Stimulated activated CD4-positive, alpha-beta T cell treated with anti-CD3 and anti-CD28 coated beads, Interleukin-4, amount 100 ng/mL, for 24 hours (primary cell): ENCODE measurements at regions not wholly inside any gene's neighbourhood (a gene's known extent, or its start where the extent isn't known, plus 50 kb on each side); places are given as distances from the start of the nearest gene placed in this dataset.

Experiments used
- DNase-seq: peaks from one replicate; pipeline ENCODE4 v3.0.0-alpha.2; 2020

DNA sequence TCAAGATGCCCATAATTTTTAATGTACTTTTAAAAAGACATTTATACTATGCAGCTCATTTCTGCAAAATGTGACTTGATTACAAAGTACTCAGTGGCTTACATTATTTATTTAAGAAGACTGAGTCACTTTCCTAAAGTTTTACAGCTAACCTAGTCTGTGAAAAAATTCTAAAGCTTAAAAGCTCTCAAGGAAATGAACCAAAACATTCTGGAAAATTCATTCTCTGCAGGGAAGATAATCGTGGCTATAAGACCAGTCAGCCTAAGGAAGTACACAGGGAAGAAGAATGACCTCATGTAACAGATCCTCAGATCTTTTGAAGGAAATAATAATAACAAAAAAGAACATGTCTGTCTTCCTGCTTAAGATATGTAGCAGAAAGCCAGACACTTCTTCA, 232.1 kb upstream of the STK17B start:
- DNase-seq, result no peak

GRCh38 chr2:196404276-196404675, 232.9 kb upstream of the STK17B start:
- DNase-seq, result no peak

- no peak for DNase-seq
Measured at GRCh38 chr2:196407675-196408264, 231.7 kb upstream of the CCDC150 start.

DNA sequence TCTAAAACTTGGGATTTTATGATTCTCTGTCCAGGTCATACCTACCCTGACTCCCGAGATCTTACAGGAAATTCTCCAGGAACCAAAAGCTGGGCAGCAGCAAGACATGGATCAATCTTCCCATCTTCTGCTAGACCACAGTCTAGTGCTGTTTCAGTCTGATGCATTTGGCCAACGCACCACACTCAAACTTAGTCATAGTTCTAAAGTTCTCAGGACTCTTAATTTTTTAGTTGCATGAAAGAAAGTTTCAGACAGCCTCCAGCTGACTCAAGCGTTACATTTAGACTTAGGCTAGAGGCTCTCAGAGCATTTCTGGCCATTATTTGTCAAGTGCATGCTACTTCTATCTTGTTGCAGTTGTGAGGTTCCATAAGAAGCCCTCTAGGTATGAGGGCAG, 230.1 kb upstream of the CCDC150 start:
- no peak for DNase-seq

DNA sequence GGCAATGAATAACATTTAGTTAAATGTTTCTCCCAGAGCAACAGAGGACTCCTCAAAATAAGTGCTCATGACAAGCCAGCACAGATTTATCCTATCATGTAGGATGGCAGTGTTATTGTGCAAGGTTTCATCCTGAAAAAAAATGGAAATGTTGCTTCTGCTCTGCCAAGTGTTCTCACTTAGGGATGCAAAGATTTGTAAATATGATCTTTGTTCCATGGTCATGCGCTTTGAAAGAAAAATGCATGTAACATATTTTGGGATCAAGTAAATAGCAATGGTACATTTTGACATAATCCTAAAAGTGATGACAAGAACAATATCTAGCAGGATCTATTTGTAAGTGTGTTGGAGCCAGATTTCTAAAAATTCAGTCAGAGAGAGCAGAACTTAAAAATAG, 229.5 kb upstream of the CCDC150 start:
- no peak for DNase-seq

DNA sequence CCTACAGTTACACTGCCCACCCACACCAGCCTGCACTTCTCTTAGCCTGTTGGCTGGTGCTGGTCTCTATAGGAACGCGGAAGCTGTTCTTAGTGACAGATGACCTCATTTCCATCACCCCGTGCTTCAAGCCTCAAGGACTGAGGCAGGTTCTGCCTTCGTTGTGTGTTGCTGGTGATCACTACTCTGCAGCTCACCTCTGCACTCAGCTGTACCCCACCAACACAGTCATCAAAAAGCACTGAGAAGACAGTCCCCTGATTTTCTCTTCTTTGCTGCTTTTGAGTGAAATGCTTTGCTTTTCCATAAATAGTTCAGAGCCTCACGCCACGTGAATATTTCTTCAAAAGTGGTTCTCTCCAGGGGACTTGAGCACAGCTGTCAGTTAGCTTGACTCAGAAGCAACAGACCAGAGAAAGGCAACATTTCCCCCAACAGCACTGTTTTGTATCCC, 225.7 kb upstream of the CCDC150 start:
- DNase-seq, result no peak

GRCh38 chr2:196415384-196415783, 224.1 kb upstream of the CCDC150 start:
- no peak for DNase-seq

- no peak for DNase-seq
Measured at GRCh38 chr2:196420143-196420542, 219.4 kb upstream of the CCDC150 start.

- DNase-seq, result no peak
Measured at GRCh38 chr2:196421880-196422279, 217.6 kb upstream of the CCDC150 start.

DNA sequence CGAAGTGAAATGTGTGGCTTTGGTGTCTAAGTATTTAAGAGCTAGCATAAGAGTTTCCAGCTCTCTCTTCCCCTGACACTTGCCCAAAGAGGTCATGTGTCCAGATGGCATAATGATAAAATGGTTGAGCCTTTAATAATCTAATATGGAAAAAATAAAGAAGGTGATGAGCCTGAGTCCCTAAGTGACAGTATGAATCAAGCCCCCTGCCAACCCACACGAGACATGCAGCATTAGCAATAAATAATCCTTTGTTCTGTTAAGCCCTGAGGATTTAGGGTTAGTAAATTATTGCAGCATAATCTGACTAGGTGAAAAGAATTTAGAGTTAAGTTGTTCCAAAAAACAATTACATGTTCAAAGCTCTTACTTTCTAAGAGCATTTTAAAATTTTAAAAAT, 217.2 kb upstream of the CCDC150 start:
- DNase-seq, result no peak

GRCh38 chr2:196426122-196426521, 213.4 kb upstream of the CCDC150 start:
- no peak for DNase-seq

GRCh38 chr2:196427986-196428634, 211.4 kb upstream of the CCDC150 start:
- no peak for DNase-seq

DNA sequence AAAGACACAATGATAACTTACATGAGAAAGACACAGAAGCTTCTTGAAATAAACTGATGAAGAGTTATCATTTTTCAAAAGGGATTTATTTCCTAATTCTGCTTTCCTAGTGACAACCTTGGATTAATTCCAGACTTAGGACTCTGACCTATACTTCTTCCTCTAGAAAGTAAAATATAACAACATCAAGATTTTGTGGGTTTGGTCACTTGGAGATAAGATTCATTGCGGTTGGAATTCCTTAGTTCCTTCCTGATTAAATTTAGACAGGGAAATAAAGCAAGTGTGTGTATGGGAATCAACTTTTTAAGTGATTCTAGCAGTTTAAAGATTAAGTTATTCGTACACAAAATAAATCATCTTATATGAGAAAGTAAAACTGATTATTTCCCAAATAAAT, 208.4 kb upstream of the CCDC150 start:
- DNase-seq, result no peak

GRCh38 chr2:196431957-196432356, 207.6 kb upstream of the CCDC150 start:
- DNase-seq, result no peak

DNA sequence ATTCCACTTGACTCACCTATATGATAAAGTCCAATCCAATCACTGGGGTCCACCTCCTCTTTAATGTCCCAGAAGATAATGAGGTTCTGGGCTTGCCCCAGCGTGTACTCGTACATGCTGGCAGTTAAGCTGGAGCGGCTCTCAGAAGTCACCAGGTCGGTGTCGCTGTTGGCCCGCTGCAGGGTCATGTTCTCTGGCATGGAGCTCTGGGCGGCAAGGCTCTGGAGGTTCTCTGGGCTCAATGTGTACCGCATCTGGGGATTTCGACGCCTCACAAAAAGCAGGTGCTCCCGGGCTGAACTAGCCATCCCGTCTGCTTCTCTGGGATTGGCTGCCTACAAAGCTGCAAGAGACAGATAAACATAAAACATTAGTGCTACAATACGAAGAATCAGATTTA, 206.4 kb upstream of the CCDC150 start:
- no peak for DNase-seq

GRCh38 chr2:196434217-196434616, 205.3 kb upstream of the CCDC150 start:
- no peak for DNase-seq

DNA sequence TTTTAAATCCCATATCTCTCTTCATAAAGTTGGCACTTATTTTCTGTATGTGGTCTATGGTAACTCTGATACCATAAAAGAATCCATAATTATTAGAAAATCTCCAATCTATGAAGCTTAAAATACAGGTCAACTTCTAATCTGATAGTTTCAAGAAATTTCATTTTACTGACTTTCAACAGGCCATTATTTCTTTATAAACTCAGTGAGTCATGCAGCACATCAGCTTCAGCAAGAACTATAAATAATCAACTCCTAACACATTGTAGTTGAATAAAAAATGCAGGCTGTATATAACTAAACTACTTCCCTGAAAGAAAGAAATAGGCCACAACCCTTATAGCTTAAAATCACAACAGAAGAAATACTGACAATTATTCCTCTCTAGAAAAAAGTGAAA, 204.3 kb upstream of the CCDC150 start:
- DNase-seq, result no peak

- DNase-seq, result no peak
Measured at GRCh38 chr2:196437626-196438025, 201.9 kb upstream of the CCDC150 start.

- DNase-seq, result no peak
Measured at GRCh38 chr2:196439760-196440159, 199.8 kb upstream of the CCDC150 start.

GRCh38 chr2:196440413-196440812, 199.1 kb upstream of the CCDC150 start:
- DNase-seq, result no peak

- DNase-seq, result no peak
Measured at GRCh38 chr2:196441527-196441926, 198.0 kb upstream of the CCDC150 start.

- DNase-seq, result no peak
Measured at GRCh38 chr2:196442211-196442610, 197.3 kb upstream of the CCDC150 start.

DNA sequence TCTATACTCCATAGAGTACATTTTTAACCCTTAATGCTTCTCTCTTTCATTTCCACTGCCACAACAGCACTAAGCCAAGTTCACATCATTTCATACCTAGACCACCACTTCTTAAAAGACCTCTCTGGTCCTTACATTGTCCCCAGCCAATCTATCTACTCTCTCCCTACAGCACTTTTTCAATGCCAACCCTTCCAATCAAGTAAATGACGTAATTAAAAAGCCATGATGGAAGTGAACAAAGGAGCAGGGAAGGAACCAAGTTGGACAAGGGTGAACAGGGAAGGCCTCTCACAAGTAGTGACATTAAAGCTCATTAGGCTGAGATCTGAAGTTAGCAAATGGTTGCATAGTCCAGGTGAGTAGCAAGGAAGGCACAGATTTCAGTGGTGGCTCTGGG, 195.1 kb upstream of the CCDC150 start:
- no peak for DNase-seq

DNA sequence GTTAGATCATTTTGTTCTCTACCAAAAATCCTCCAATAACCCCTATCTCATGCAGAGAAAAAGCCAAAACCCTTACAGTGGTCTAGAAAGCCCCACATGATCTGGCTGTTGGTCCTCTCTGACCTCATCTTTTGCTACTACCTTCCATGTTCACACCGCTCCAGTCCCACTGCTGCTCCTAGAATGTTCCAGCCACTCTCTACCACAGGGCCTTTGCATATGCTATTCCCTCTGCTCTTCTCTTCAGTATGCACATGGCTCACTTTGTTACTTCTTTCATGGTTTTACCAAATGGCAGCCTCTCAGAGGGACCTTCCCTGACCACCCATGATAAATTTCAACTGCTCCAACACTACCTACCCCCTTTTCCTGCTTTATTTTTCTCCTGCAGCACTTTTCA, 193.5 kb upstream of the CCDC150 start:
- no peak for DNase-seq

- no peak for DNase-seq
Measured at GRCh38 chr2:196448407-196449079, 191.0 kb upstream of the CCDC150 start.
